Breast epithelium (tissue), 3 donors: ENCODE measurements at regions not wholly inside any gene's neighbourhood (a gene's known extent, or its start where the extent isn't known, plus 50 kb on each side); places are given as distances from the start of the nearest gene placed in this dataset.

ENCODE experiments used
- CTCF ChIP-seq, 3 donors: fragments of 450-650 bp; IDR thresholded peaks; one replicate each; pipeline ENCODE4 v1.5.1; 2016 to 2017; ENCODE audit warnings: antibody characterized with exemption in 3 of 3, mild to moderate bottlenecking in 3 of 3, moderate library complexity in 3 of 3
- POLR2AphosphoS5 ChIP-seq, 3 donors: sonication (generic); formaldehyde crosslinking; IDR thresholded peaks; one replicate each; pipeline ENCODE4 v1.6.1; 2017; ENCODE audit warnings: antibody characterized with exemption in 3 of 3

- TF ChIP-seq POLR2AphosphoS5 (IDR thresholded peaks at IDR 0.05) (no peak), CTCF (IDR thresholded peaks at IDR 0.05) (no peak)
These were observed 165.2 kb upstream of the CENPW start for GRCh38 chr6:126174697-126175096.
